ENCODE measurements at regions not wholly inside any gene's neighbourhood (a gene's known extent, or its start where the extent isn't known, plus 50 kb on each side); places are given as distances from the start of the nearest gene placed in this dataset.
A peak's percentile ranks its signal among the peaks of the same experiment; 100 is the strongest.
"Not testable (repeated sequence)": the region's sequence is repeated elsewhere in the genome, so short reads cannot be mapped to it uniquely, and the experiment has no call there.

GRCh38 chr11:91293119-91293518 lies 931.5 kb upstream of the FAT3 start:
- DNase-seq: no peak

GRCh38 chr11:91272089-91272488 lies 952.5 kb upstream of the FAT3 start:
- no peak for DNase-seq

- not testable (repeated sequence) for DNase-seq
These were observed 955.9 kb upstream of the FAT3 start for GRCh38 chr11:91268512-91269295.

- DNase-seq: no peak
These were observed 958.7 kb upstream of the FAT3 start for GRCh38 chr11:91265946-91266345.

- DNase-seq: no peak
These were observed 960.1 kb upstream of the FAT3 start for GRCh38 chr11:91264481-91264880.

- DNase-seq: no peak
These were observed 960.9 kb upstream of the FAT3 start for GRCh38 chr11:91263496-91264365.

GRCh38 chr11:91261513-91261912 lies 963.1 kb upstream of the FAT3 start:
- no peak for DNase-seq

- no peak for DNase-seq
These were observed 965.7 kb upstream of the FAT3 start for GRCh38 chr11:91258876-91259275.

- no peak for DNase-seq
These were observed 967.0 kb upstream of the FAT3 start for GRCh38 chr11:91257667-91258066.

GRCh38 chr11:91248199-91248807 lies 976.3 kb upstream of the FAT3 start:
- peak; percentile 23 for DNase-seq

- no peak for DNase-seq
These were observed 977.4 kb upstream of the FAT3 start for GRCh38 chr11:91247009-91247735.

GRCh38 chr11:91244912-91245311 lies 979.7 kb upstream of the FAT3 start:
- no peak for DNase-seq

GRCh38 chr11:91243630-91244029 lies 981.0 kb upstream of the FAT3 start:
- DNase-seq: no peak

- DNase-seq: no peak
These were observed 981.6 kb upstream of the FAT3 start for GRCh38 chr11:91243051-91243450.

GRCh38 chr11:91241226-91241625 lies 983.4 kb upstream of the FAT3 start:
- no peak for DNase-seq

- DNase-seq: no peak
These were observed 985.3 kb upstream of the FAT3 start for GRCh38 chr11:91239359-91239758.

- peak; percentile 5 for DNase-seq
These were observed 993.4 kb upstream of the FAT3 start for GRCh38 chr11:91231226-91231625.

GRCh38 chr11:91230647-91231046 lies 994.0 kb upstream of the FAT3 start:
- no peak for DNase-seq

GRCh38 chr11:91222830-91223229 lies 1000.0 kb upstream of the CHORDC1 start:
- no peak for DNase-seq

GRCh38 chr11:91220476-91221202 lies 997.8 kb upstream of the CHORDC1 start:
- peak; percentile 34 for DNase-seq

GRCh38 chr11:91219535-91219934 lies 996.7 kb upstream of the CHORDC1 start:
- peak; percentile 3 for DNase-seq

GRCh38 chr11:91209751-91210150 lies 986.9 kb upstream of the CHORDC1 start:
- peak; percentile 3 for DNase-seq

Data from EL (cell line).